A673 (cell line): ENCODE measurements at regions not wholly inside any gene's neighbourhood (a gene's known extent, or its start where the extent isn't known, plus 50 kb on each side); places are given as distances from the start of the nearest gene placed in this dataset.

Source experiments
- BruUV-seq: library from RNA; stranded (reverse); fragments of 400-500 nt; replicated peaks from 2 replicates; lab custom pipeline; 2021; lab: Mats Ljungman, UMichigan
- CTCF ChIA-PET: fragments of 300-600 bp; sonication (Branson Sonifier 250); formaldehyde crosslinking; loops from one replicate; lab custom pipeline; 2022; ENCODE audit warnings: antibody characterized with exemption; lab: Charles Lee
- POLR2A ChIA-PET: fragments of 300-600 bp; sonication (Branson Sonifier 250); formaldehyde crosslinking; loops from one replicate; lab custom pipeline; 2022; ENCODE audit warnings: antibody characterized with exemption; ENCODE audit not compliant: low non-redundant PET; lab: Charles Lee
- DNase-seq: peaks from one replicate; pipeline ENCODE4 v3.0.0-alpha.2; 2015; ENCODE audit warnings: low spot score
- H3K27ac ChIP-seq: fragments of 200-600 bp; sonication (generic); 2 replicates; pipeline ENCODE4 v1.5.1; 2016; ENCODE audit warnings: mixed run types, low read depth, mild to moderate bottlenecking, mixed read lengths, antibody characterized with exemption, low read length; ENCODE audit not compliant: poor library complexity, severe bottlenecking
- H3K27me3 ChIP-seq: fragments of 200-600 bp; sonication (generic); replicated peaks from 2 replicates; pipeline ENCODE4 v1.6.1; 2017; ENCODE audit warnings: mixed run types, low read depth, mild to moderate bottlenecking, mixed read lengths, antibody characterized with exemption, low read length; ENCODE audit not compliant: insufficient read depth, poor library complexity
- H3K36me3 ChIP-seq: fragments of 200-600 bp; sonication (generic); 2 replicates; pipeline ENCODE4 v1.6.1; 2016; ENCODE audit warnings: mixed run types, mild to moderate bottlenecking, mixed read lengths, antibody characterized with exemption, low read length; ENCODE audit not compliant: insufficient read depth, poor library complexity, severe bottlenecking
- H3K4me1 ChIP-seq: fragments of 200-600 bp; sonication (generic); 2 replicates; pipeline ENCODE4 v1.6.1; 2017; ENCODE audit warnings: mixed run types, mild to moderate bottlenecking, mixed read lengths, antibody characterized with exemption, low read length; ENCODE audit not compliant: insufficient read depth, poor library complexity, severe bottlenecking
- H3K4me3 ChIP-seq: fragments of 200-600 bp; sonication (generic); 2 replicates; pipeline ENCODE4 v1.5.1; 2016; ENCODE audit warnings: low read depth, mixed run types, mild to moderate bottlenecking, mixed read lengths, low read length; ENCODE audit not compliant: poor library complexity, severe bottlenecking
- H3K9me3 ChIP-seq: fragments of 200-600 bp; sonication (generic); 2 replicates; pipeline ENCODE4 v1.6.1; 2016; ENCODE audit warnings: mixed run types, low read depth, mild to moderate bottlenecking, mixed read lengths, antibody characterized with exemption, low read length; ENCODE audit not compliant: poor library complexity, severe bottlenecking
- EZH2 ChIP-seq: fragments of 200-600 bp; sonication (generic); IDR thresholded peaks from 2 replicates; pipeline ENCODE4 v1.6.1; 2017; ENCODE audit warnings: borderline replicate concordance, low read depth, mild to moderate bottlenecking, mixed read lengths, antibody characterized with exemption, low read length; ENCODE audit not compliant: poor library complexity, severe bottlenecking
- intact Hi-C: fragments of 100-400 bp; cut with micrococcal nuclease; formaldehyde crosslinking; loops from one replicate; pipeline ENCODE4 v1.10.0; 2022; ENCODE audit not compliant: unreplicated experiment
- TF ChIP-seq, protein P1 (sequence below): fragments of 300-800, 200-600 bp; sonication (generic); conservative IDR thresholded peaks from 2 replicates; pipeline ENCODE4 v1.5.1; 2017; ENCODE audit warnings: low read depth, mild to moderate bottlenecking, antibody characterized with exemption, low read length, moderate library complexity, mixed read lengths

DNA sequence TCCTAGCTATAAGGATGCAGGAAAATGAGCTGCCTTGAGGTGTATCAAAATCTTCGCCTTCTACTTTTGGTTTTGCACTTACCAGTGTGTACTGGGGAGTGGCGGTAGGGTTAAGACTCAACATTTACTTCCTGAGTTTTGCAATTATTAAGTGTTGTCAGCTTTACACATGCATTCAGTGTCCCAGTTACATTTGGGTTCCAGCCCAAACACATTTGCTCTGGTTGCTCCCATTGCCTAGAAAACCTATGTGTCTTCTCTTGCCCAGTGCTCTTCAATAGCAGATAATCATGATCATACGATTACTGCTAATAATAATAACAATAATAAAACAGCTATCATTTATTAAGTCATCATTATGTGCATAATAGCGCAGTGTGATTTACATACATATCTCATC lies 241.5 kb upstream of the PAPPA start:
- DNase-seq = no peak
- H3K27me3 ChIP-seq = no peaks in the 10 kb centered on the region
- H3K27ac ChIP-seq = no peak overlapping the region
- ChIA-PET CTCF (no interaction called here), POLR2A (no interaction called here)
- no peaks in the 10 kb centered on the region for H3K36me3 ChIP-seq
- no peak for TF ChIP-seq EZH2
- TF ChIP-seq, protein P1, sequence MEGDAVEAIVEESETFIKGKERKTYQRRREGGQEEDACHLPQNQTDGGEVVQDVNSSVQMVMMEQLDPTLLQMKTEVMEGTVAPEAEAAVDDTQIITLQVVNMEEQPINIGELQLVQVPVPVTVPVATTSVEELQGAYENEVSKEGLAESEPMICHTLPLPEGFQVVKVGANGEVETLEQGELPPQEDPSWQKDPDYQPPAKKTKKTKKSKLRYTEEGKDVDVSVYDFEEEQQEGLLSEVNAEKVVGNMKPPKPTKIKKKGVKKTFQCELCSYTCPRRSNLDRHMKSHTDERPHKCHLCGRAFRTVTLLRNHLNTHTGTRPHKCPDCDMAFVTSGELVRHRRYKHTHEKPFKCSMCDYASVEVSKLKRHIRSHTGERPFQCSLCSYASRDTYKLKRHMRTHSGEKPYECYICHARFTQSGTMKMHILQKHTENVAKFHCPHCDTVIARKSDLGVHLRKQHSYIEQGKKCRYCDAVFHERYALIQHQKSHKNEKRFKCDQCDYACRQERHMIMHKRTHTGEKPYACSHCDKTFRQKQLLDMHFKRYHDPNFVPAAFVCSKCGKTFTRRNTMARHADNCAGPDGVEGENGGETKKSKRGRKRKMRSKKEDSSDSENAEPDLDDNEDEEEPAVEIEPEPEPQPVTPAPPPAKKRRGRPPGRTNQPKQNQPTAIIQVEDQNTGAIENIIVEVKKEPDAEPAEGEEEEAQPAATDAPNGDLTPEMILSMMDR = no peak
- intact Hi-C loops = no loop called here
- no peak overlapping the region for H3K4me3 ChIP-seq
- H3K9me3 ChIP-seq = no peaks in the 10 kb centered on the region
- H3K4me1 ChIP-seq = no peaks in the 10 kb centered on the region
- BruUV-seq = no TSS peak

DNA sequence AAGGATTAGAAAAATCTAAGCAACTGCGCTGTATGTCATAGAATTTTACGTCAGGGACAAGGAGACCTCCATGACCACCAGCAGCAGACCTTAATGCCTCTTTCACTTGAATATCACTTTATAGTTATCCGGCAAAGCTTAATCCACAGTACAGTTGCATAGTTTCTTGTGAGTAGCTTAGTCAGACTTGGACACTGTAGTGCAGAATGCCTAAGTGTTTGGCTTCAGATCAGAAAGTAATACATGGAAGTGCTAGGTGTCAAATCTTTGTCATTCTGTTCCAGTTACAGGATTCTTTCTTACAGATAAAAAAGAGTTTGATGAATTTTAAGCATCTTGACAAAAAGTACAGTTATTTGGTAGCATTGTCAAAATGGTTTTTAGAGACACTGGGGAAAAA lies 239.9 kb upstream of the PAPPA start:
- Histone ChIP-seq H3K9me3 (no peaks in the 10 kb centered on the region), H3K4me3 (no peak overlapping the region), H3K36me3 (no peaks in the 10 kb centered on the region), H3K4me1 (no peaks in the 10 kb centered on the region), H3K27me3 (no peaks in the 10 kb centered on the region), H3K27ac (no peak overlapping the region)
- no TSS peak for BruUV-seq
- intact Hi-C loops = no loop called here
- CTCF ChIA-PET = no interaction called here
- no peak for TF ChIP-seq EZH2
- TF ChIP-seq, protein P1 = no peak
- POLR2A ChIA-PET = no interaction called here
- DNase-seq = no peak

DNA sequence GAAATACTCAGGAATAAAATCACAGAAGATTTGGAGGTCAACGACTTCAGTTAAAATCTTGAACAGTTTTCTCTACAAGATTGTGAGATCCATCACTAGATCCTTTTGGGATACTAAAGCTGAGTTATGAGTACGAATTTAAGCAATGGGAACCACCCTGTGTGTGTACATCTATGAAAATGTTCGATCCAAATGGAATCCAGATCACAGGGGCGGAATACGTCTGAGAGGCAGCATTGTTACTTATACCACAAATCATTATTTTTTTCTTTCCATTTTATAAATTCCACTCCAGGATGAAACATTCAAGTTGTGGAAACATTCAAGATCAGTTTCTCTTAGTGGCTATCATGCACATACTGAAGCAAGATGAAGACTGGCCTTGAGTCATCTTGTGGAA lies 239.3 kb upstream of the PAPPA start:
- H3K4me1 ChIP-seq = no peaks in the 10 kb centered on the region
- CTCF ChIA-PET = no interaction called here
- POLR2A ChIA-PET = no interaction called here

More for the DNA sequence above, 239.3 kb upstream of the PAPPA start:
- no peak for DNase-seq
- TF ChIP-seq, protein P1 = no peak
- no peak for TF ChIP-seq EZH2
- Histone ChIP-seq H3K4me3 (no peak overlapping the region), H3K9me3 (no peaks in the 10 kb centered on the region), H3K36me3 (no peaks in the 10 kb centered on the region), H3K27me3 (no peaks in the 10 kb centered on the region), H3K27ac (no peak overlapping the region)
- intact Hi-C loops = no loop called here
- BruUV-seq = no TSS peak
